ENCODE measurements at regions not wholly inside any gene's neighbourhood (a gene's known extent, or its start where the extent isn't known, plus 50 kb on each side); places are given as distances from the start of the nearest gene placed in this dataset.

GRCh38 chr5:126268697-126269315 lies 154.4 kb upstream of the GRAMD2B start:
- Mint-ChIP-seq H3K27me3 (peaks cover 7% of the 10 kb centered on the region), H3K4me3 (ENCODE audit: low read depth) (no peak overlapping the region), H3K36me3 (ENCODE audit: insufficient read depth) (no peaks in the 10 kb centered on the region), H3K27ac (no peak overlapping the region), H3K9me3 (ENCODE audit: low read depth) (no peaks in the 10 kb centered on the region), H3K4me1 (ENCODE audit: low read depth) (peaks cover 1% of the 10 kb centered on the region)
- no peak for DNase-seq (ENCODE audit: low spot score, unreplicated experiment)
- no peak for TF ChIP-seq CTCF (IDR thresholded peaks at IDR 0.05; ENCODE audit: unreplicated experiment)

GRCh38 chr5:126269511-126269910 lies 153.7 kb upstream of the GRAMD2B start:
- no peaks in the 10 kb centered on the region for H3K9me3 Mint-ChIP-seq (ENCODE audit: low read depth)
- no peak overlapping the region for H3K4me3 Mint-ChIP-seq (ENCODE audit: low read depth)
- no peak for DNase-seq (ENCODE audit: low spot score, unreplicated experiment)
- H3K27ac Mint-ChIP-seq: no peak overlapping the region
- no peak for TF ChIP-seq CTCF (IDR thresholded peaks at IDR 0.05; ENCODE audit: unreplicated experiment)
- no peaks in the 10 kb centered on the region for H3K36me3 Mint-ChIP-seq (ENCODE audit: insufficient read depth)
- peaks cover 6% of the 10 kb centered on the region for H3K27me3 Mint-ChIP-seq
- no peaks in the 10 kb centered on the region for H3K4me1 Mint-ChIP-seq (ENCODE audit: low read depth)

DNA sequence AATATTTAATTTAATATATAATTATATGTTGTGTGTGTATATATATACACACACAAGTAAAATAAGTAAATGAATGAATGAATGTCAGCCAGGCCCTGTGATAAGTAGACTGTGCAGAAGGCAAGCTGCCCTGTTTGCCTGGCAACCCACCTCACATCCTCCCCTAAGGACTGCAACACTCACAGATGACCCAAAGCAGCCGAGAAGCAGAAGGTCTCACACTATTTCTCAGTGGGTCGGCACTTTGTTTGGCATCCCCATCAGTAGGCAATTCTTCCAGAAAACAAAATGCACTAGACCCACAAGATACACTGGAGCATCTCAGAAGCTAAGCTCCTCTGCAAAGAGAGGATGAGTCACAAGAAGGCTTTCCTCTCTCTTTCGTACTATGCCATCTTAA lies 152.1 kb upstream of the GRAMD2B start:
- no peak for TF ChIP-seq CTCF (IDR thresholded peaks at IDR 0.05; ENCODE audit: unreplicated experiment)

GRCh38 chr5:126274076-126274762 lies 149.0 kb upstream of the GRAMD2B start:
- Mint-ChIP-seq H3K27me3 (peaks cover 14% of the 10 kb centered on the region), H3K4me3 (ENCODE audit: low read depth) (no peak overlapping the region), H3K4me1 (ENCODE audit: low read depth) (no peaks in the 10 kb centered on the region), H3K9me3 (ENCODE audit: low read depth) (no peaks in the 10 kb centered on the region), H3K36me3 (ENCODE audit: insufficient read depth) (no peaks in the 10 kb centered on the region), H3K27ac (no peak overlapping the region)
- no peak for DNase-seq (ENCODE audit: low spot score, unreplicated experiment)
- no peak for TF ChIP-seq CTCF (IDR thresholded peaks at IDR 0.05; ENCODE audit: unreplicated experiment)

More for the DNA sequence above, 152.1 kb upstream of the GRAMD2B start:
- H3K27me3 Mint-ChIP-seq: peaks cover 9% of the 10 kb centered on the region
- no peak overlapping the region for H3K4me3 Mint-ChIP-seq (ENCODE audit: low read depth)
- DNase-seq (ENCODE audit: low spot score, unreplicated experiment): no peak
- no peak overlapping the region for H3K27ac Mint-ChIP-seq
- no peaks in the 10 kb centered on the region for H3K9me3 Mint-ChIP-seq (ENCODE audit: low read depth)
- H3K36me3 Mint-ChIP-seq (ENCODE audit: insufficient read depth): no peaks in the 10 kb centered on the region
- H3K4me1 Mint-ChIP-seq (ENCODE audit: low read depth): no peaks in the 10 kb centered on the region

DNA sequence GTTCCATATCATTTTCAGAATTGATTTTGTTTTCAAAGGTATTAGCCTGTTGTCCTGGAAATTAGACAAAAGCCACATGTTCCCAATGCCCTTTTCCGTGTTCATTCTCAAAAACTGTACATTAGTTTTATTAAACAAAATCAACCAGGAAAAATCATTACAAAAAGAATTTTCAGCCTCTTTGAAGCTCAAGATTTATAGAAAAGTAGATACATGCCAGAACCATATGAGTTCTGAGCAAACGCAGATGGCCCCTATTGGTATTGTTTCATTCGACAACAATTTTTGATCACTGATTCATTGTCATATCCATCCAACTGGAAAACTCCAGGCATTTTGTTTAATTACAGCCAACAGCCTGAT lies 148.5 kb upstream of the GRAMD2B start:
- DNase-seq (ENCODE audit: low spot score, unreplicated experiment): no peak
- no peak for TF ChIP-seq CTCF (IDR thresholded peaks at IDR 0.05; ENCODE audit: unreplicated experiment)
- H3K27ac Mint-ChIP-seq: no peak overlapping the region
- no peaks in the 10 kb centered on the region for H3K4me1 Mint-ChIP-seq (ENCODE audit: low read depth)
- H3K4me3 Mint-ChIP-seq (ENCODE audit: low read depth): no peak overlapping the region
- peaks cover 20% of the 10 kb centered on the region for H3K27me3 Mint-ChIP-seq
- H3K9me3 Mint-ChIP-seq (ENCODE audit: low read depth): no peaks in the 10 kb centered on the region
- H3K36me3 Mint-ChIP-seq (ENCODE audit: insufficient read depth): no peaks in the 10 kb centered on the region
